ENCODE measurements at regions not wholly inside any gene's neighbourhood (a gene's known extent, or its start where the extent isn't known, plus 50 kb on each side); places are given as distances from the start of the nearest gene placed in this dataset.
"Not testable (repeated sequence)": the region's sequence is repeated elsewhere in the genome, so short reads cannot be mapped to it uniquely, and the experiment has no call there.

- not testable (repeated sequence) for TF ChIP-seq CTCF (conservative IDR thresholded peaks at IDR 0.05 in 1 of 2, IDR thresholded peaks at IDR 0.05 in 1 of 2; ENCODE audit: extremely low read depth in 1 of 2, insufficient read depth in 1 of 2, low read depth in 1 of 2, low read length in 2 of 2); EZH2 (IDR thresholded peaks at IDR 0.05; ENCODE audit: borderline replicate concordance, low read length)
Measured at GRCh38 chr14:57110411-57110810, 158.3 kb downstream of the EXOC5 start.
